HG03342 (cell line): ENCODE measurements at regions not wholly inside any gene's neighbourhood (a gene's known extent, or its start where the extent isn't known, plus 50 kb on each side); places are given as distances from the start of the nearest gene placed in this dataset.
A peak's percentile ranks its signal among the peaks of the same experiment; 100 is the strongest.
"Not testable (repeated sequence)": the region's sequence is repeated elsewhere in the genome, so short reads cannot be mapped to it uniquely, and the experiment has no call there.

Experiments used
- ATAC-seq: cut with Tn5 transposase; IDR thresholded peaks from one replicate; pipeline ENCODE4 v1.9.1; 2021; ENCODE audit warnings: mild to moderate bottlenecking, moderate library complexity; ENCODE audit not compliant: unreplicated experiment

DNA sequence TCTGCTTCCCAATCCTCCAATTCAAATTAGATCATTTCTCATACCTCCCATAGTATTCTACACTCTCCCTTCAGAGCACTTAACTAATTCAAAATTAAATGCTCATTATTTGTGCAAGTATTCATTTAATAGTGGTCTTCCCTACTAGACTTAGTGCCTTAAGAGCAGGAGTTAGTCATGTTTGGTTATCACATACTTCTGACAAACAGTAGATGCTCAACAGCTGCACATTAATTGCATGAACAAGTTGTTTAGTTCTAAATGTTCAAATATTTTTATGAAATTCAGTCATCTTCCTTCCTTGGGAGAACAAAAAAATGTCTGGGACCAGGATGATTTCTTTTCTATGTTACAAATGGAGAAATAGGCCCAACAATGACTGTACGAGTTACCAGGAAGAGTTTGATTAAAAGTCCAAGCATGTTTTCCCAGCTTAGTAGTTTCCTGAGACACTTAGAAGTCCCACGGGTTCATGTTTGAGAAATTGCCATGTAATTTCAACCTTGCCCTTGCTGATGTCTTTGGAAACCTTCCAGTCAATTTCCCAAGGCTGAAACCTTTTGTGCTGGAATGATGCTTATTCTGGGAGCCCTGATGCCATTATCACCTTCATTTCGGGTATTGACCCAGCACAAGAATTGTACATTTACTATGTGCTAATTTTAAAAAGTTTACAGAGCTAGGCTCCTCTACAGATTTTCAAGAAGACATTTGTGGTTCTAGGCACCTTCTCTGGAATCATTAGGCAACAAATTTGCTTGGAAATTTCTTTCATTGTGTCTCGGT lies 437.9 kb upstream of the PLXNA2 start:
- ATAC-seq, result no peak

DNA sequence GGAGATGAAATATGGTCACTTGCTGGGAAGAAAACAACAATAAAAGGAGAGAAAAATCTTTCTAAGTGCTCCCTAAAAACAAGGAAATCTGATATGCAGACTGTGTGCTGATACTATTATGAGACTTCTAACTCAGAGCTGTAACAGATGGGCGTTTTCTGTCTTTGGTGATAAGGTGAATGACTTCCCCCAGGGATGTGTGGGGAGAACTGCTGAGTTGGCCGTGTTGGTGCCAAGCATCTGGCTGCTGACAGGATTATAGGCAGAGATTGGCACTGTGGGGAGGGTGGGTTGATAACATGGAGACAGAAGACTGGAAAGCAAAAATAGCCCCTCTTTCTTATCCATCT lies 438.5 kb upstream of the PLXNA2 start:
- no peak for ATAC-seq

DNA sequence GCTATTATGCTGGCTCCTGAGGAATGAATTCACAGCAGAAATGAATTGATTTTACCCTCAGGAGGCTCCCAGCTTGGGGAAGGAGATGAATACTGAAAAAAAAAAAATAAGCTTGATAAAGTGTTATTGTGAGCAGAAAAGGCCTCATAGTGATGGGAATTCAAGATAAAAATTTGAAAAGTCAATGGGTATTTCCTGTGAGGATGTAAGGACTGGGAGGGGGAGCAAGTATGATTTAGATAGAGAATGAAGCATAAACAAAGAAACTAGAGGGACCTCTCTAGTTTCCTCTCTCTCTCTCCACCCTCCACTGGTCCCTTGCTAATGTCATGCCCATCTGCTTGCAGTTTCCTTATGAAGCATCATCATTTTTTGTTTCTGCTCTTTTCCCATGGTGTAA lies 439.0 kb upstream of the PLXNA2 start:
- no peak for ATAC-seq

DNA sequence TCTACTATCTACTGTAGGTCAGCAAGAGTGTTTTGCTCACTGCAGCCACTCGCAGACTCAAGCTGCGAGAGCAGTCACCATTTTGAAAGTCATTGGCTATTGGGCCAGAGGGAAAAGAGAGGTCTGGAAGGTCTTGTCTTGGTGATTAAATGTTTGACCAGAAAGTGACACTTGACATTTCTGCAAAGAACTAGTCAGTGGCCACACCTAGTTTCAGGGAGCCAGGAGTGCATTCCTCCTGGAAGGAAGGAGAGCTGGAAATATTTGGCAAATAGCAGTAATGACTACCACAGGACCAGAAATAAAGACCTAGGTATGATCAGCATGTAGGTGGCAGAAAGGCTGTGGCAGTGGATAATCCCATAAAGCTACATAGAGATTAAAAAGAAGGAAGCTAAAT lies 440.0 kb upstream of the PLXNA2 start:
- no peak for ATAC-seq

DNA sequence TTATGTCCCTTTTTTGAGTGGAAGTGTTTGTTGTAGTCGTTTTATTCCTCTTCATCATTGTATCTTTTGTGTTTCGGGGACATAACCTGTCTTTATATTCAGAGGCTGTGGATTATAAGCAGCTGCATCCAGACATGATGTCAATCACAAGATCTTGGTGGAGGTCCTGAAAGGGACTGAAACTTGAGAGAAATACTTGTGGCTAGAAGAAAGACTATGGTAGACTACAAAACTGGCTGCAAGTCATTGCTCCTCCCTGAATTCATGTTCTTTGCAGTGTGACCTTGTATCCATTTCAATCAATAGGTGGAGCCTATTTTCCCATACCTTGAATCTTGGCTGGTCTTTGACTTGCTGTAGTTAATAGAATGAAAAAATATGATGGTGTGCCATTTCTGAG lies 442.4 kb upstream of the PLXNA2 start:
- no peak for ATAC-seq

DNA sequence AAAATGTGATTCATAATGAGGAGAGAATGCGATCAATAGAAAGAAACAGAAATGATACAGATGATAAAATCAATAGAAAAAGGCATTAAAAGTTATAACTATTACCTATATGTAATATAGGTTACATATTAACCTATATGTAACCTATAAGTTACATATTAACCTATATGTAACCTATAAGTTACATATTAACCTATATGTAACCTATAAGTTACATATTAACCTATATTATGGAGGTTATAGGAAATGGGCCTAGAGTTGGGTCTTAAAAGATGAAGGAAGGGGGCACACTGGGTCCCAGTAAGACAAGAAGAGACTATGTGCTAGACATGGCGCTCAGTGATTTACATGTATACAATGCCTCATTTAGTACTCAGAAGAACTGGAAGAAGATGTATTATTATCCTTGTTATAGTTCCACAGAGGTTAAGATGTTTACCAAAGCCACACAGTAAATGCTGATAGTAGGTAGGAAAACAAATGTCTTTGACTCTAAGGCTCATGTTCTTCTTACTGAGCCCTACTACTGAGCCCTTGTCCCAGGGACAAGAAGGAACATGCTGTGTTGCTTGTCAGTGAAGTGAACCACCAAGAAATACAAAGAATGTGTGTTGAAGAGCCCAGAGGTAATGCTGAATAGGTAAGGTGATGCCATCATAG lies 444.6 kb upstream of the PLXNA2 start:
- no peak for ATAC-seq

DNA sequence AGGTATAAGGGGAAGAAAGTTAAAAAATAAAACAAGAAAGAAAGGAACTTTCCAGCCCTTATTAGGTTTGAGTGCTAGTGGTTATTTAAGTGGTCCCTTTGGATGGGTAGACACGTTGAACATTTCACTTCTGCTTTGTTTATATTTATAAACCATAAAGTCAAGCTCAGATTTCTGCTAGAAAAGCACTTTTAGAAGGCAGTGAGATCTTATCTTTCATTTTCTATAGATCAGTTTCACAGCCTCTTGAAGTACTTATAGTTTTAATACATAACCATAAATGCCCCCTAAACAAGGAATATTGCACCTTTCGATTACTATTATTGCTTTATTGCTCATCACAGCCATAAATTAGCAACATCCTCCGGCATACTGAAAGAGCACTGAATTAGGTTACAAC lies 446.8 kb upstream of the PLXNA2 start:
- ATAC-seq, result no peak

DNA sequence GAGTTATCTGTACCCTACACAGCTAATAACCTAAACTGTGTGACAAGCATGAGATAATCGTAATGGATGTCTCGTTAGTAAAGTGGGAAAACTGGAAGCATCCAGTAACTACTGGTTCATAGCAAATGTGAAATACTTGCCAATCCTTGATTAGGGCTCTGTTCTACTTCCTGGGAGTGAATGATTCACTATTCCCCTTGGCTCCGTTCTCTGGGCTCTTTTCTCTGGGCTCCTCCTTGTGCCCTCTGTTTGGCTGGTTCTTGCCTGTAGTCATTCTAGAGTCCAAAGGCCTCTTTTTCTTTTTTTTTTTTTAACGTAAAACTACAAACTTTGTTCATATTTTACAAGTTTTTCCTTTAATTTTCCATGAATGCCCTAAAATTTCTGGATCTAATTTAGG lies 465.8 kb upstream of the PLXNA2 start:
- no peak for ATAC-seq

DNA sequence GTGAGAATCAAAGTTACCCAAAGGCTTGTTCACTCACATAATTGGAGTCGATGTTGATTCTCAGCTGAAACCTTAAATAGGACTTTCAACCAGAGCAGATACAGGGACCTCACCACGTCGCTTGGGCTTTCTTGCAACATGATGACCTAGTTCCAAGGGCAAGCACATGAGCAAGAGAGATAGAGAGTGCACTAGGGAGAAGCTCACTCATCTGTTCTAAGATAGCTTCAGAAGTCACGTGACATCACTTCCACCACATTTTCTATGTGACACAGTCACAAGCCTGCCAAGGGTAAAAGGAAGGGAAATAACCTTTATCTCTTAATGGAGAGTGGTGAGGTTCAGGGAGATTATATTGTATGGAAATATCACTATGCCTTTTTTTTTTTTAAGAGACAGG lies 470.1 kb upstream of the PLXNA2 start:
- ATAC-seq, result no peak

DNA sequence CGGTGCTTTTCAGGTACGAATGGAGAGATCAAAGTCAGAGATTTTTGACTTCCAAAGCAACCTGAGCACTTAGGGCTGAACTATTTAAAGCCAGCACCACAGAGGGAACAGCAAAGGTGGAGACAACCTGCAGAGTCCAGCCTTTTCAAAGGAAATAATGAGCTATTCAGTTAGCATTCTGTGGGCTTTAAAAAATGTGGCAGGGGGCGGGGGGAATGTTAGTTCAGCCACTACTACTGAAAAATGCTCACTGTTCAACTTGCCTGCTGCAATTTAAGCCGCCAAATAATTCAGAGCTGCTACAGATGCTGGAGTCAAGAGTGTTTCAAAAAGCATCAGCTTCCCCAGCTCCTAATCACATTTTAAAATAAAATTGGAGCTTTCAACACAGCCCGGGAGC lies 473.3 kb upstream of the PLXNA2 start:
- ATAC-seq, result no peak

DNA sequence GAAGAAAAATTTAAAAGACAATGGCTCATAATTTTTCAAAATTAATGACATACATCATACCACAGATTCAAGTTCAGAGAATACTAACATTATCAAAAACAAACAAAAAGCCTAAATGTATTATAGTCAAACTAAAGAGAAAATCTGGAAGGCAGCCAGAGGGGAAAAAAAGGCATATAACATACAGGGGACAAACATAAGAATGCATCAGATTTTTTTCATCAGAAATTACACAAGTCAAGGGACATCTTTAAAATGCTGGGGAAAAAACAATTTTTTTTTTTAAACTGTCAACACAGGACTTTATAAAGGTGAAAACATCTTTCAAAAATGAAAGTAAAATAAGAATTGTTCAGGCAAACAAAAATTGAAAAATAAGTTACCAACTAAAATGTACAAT lies 478.4 kb upstream of the PLXNA2 start:
- no peak for ATAC-seq

DNA sequence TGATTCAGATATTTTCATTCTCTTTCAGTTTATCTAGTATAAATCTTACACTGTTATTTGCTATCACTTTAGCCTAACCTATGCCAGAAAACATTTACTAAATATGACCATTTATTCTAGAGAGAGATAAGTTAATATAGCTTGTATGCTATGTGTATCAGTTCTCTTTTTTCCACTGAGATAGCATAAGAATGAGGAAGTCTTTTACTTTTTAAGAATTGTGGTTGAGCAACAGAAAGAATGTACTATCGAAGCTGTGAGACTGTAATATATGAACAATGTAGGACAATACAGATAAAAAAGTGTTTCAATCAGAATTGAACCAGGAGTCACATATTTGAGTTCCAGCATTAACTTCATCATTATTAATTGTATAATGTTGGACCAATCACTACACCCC lies 479.9 kb upstream of the PLXNA2 start:
- no peak for ATAC-seq

DNA sequence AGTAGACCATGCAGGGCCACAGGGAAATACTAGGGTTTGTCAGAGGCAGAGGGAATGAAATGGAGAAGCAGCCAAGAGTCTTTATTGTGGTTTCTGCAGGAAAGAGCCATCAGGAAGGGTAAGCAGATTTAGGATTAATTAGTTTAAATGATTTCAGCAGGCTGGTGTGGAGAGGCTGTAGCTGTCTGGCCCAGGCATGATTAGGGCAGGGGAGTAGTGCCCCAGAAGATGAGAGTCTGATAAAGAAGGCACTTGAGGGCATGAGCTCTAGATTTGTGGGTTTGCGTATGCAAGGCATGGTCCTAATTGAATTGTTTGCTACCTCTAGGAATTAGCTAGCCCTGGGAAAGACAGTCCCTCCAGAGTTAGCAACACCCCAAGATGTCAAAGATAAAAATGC lies 484.6 kb upstream of the PLXNA2 start:
- no peak for ATAC-seq

DNA sequence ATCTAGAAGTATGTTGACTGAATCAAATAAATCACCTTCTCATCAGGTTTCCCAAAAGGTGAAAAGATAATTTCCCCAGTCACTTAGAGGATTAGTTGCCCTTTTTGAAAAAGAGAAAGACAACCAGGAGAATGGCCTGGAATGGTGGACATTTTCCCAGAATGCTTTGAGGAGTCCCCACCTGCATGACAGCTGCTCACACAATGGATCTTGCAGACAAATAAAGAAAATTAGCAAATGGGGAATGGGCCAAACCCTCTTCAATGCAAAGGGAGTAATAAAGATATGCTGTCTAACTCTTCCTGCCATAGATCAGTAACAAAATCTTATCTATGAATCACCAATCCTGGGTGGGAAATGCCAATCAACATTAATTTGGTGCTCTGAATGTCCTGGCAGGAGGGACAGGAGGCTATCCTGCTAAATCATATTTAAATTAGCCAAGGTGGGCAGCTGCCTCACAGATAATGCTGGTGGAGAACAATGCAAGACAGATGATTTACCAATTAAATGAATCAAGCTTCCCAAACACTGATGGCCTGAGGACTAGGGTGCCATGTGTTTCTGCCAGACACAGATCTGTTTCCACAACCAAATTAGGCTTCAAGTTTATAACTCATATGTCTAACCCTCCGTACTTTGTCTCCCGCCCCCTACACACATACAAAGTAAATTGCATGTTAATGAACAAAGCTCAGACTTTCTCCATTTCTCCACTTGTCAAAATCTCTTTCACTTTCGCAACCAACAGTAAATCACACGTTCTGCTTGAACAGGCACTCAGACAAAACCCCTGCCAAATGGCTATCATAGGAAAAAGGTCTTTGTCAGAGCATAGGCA lies 488.0 kb upstream of the PLXNA2 start:
- ATAC-seq, result peak; percentile 97

DNA sequence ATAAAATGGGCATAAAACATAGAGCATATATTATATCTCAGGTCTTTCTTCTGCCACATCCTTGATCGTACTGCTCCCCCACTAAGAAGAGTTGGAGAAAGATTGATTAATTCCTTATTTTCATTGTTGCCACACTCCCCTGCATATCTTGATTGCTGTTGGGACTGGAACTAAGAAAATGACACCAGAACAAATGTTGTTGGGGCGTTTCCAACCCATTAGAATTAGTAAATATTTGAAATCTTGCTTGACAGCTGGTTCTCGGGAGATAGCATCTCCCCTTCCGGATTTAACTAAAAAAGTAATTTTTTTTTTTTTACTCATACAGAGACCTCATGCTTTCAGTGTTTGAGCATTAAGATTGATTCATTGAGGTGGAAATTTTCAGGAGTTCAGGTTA lies 493.0 kb upstream of the PLXNA2 start:
- no peak for ATAC-seq

DNA sequence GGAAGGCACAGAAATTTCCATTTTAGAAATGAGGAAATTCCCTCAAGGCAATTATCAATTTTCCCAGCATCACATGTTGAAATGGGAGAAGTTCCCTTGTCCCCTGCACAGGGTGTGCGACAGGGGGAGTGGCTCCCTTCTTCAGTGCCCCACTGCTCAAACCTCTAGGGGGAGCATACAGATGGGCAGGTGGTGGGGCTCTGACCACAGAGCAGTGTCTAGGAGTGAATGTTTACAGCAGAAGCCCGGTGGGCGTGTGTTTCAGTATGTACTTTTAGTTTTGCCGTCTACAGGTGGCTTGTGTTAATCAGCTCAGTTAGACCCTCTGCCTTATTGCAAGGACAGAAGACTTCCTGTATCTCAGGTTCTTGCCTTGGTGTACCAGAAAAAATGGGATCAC lies 493.7 kb upstream of the PLXNA2 start:
- no peak for ATAC-seq

DNA sequence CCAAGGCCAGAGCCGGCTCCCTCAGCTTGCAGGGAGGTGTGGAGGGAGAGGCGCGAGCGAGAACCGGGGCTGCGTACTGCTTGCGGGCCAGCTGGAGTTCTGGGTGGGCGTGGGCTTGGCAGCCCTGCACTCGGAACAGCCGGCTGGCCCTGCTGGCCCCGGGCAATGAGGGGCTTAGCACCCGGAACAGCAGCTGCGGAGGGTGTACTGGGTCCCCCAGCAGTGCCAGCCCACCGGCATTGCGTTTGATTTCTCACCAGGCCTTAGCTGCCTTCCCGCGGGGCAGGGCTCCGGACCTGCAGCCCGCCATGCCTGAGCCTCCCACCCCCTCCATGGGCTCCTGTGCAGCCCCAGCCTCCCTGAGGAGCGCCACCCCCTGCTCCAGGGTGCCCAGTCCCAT lies 495.5 kb upstream of the PLXNA2 start:
- ATAC-seq, result not testable (repeated sequence)

DNA sequence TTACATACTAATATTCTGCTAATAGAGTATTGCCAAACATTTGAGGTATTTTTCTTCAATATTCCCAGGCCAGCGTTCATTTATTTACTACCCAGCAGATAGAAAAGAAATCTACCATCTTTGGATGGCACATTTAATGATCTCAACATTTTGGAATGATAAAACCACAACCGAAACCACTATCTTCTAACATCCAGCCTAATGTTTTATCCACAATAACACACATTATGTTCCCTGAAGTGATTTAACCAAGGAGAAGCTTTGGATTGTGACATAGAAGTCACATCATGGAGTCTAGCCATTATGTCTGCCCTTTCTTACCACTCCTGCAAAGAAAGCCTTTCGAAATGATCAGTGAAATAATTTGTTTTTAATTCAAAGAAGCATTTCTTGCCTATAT lies 497.1 kb upstream of the PLXNA2 start:
- no peak for ATAC-seq

DNA sequence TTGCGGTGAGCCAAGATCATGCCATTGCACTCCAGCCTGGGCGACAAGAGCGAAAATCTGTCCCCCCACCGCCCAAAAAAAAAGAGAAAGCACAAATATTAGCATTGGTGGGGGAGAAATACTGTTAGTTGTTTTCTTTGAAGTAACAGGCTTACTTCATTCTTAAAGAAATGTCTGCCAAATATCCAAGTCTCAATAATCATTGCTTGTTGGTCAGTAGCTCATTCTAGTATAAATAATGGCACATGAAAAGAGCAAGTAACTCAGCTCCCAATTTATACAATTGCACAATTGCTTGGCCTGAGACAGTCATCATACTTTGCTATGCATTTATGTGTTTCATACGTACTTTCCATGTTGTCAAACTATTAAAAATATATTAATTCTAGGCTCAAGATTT lies 499.2 kb upstream of the PLXNA2 start:
- no peak for ATAC-seq

DNA sequence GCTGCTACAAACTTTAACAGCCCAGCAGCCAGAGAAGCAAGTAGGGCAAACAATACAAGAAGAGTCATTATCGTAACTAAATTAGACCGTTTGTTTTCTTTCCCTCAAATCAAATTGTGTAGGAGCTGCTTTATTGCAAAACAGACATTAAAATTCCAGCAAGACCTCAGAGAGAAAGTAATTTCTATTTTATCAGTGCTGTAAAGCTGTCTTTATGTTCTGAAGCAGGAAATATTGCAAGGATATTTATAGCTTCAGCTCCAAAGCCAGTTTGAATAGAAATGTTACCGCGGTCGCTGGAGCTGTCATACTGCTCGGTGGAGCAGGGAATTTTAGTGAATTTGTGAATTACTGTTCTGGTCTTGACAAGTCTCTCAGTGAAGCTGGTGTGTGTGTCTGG lies 503.8 kb upstream of the PLXNA2 start:
- no peak for ATAC-seq

DNA sequence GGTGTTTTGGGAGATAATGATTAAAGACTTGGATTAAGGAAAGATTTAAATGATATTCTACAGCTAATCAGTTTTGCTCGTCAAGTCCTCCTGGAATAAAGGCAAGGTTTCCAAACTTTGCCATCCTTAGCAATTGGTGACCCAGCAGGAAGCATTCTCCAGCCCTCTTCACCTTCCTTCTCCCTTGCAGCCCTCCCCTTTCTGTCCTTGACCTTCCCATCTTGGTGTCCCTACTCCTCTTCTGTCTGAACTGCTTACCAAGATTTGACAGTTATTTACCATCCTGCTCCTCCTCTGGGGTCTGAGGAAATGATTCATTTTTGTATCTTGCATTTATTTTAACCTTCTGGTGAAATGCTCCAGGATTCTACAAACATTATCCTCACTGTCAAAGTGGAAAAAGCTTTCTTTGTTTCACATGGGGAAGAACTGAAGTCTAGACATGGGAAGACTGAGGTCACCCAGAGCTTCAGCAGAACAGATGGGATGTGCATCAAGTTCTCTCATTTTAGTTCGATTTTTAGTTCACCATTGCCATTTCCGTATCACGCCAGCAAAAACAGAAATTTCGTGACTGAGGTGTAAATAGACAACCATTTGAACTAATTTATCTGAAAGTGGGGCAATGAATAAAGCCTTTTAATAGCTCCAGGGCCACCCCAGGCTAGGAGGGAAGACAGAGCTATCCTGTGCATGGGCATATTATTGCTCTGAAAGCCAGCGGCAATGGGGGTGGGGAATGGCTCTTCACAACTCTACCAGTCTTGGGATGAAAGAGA lies 504.4 kb upstream of the PLXNA2 start:
- ATAC-seq, result no peak
